K562 (cell line): ENCODE measurements at regions not wholly inside any gene's neighbourhood (a gene's known extent, or its start where the extent isn't known, plus 50 kb on each side); places are given as distances from the start of the nearest gene placed in this dataset.

Experiments
- ATAC-seq: fragments of 200-7000 bp; cut with Tn5 transposase; 3 replicates; pipeline ENCODE4 v1.9.1; 2020; ENCODE audit warnings: moderate library complexity
- BruUV-seq: library from RNA; stranded (reverse); fragments of 400-500 nt; replicated peaks from 2 replicates; lab custom pipeline; 2021; lab: Mats Ljungman, UMichigan
- CTCF ChIA-PET: fragments of 300-600 bp; formaldehyde crosslinking; extraction: SDS; loops from one replicate; lab custom pipeline; 2021; ENCODE audit warnings: low intra/inter-chr PET ratio; lab: Yijun Ruan, JAX
- POLR2A ChIA-PET: fragments of 300-600, 350-650 bp; sonication (Branson Sonifier 250); formaldehyde crosslinking; extraction: SDS; loops from one replicate; lab custom pipeline; 2021; ENCODE audit warnings: antibody characterized with exemption, inconsistent platforms; lab: Yijun Ruan, JAX
- DNase-seq, 4 experiments: peaks; one replicate each; pipeline versions ENCODE4 v3.0.0 to v3.0.0-alpha.2; 2011 to 2018; ENCODE audit warnings: low spot score in 3 of 4, mixed read lengths in 3 of 4; ENCODE audit errors: extremely low read depth in 1 of 4
- FAIRE-seq: peaks from 2 replicates; lab custom pipeline; 2011; peaks lifted over from hg19 to GRCh38; lab: Jason Lieb, UNC
- H2AFZ ChIP-seq: 2 replicates; pipeline ENCODE4 v1.6.0; 2011; ENCODE audit warnings: low read depth, low read length, control low read depth, inconsistent platforms
- H3K27ac ChIP-seq: fragments of 200-600 bp; 3 replicates; pipeline ENCODE4 v1.8.0; 2011; ENCODE audit warnings: low read depth, mild to moderate bottlenecking, control low read depth, inconsistent platforms, low read length, moderate library complexity, mixed read lengths; ENCODE audit errors: extremely low read depth
- H3K27me3 ChIP-seq, 2 experiments: fragments of 300-600 bp in 1 of 2; 2 replicates in 1 of 2; 3 replicates in 1 of 2; pipeline versions ENCODE4 v1.6.0 to v1.8.0; 2011; ENCODE audit warnings: inconsistent platforms in 2 of 2, low read length in 2 of 2, mild to moderate bottlenecking in 1 of 2, mixed read lengths in 1 of 2, moderate library complexity in 1 of 2; ENCODE audit not compliant: control insufficient read depth in 2 of 2, insufficient read depth in 2 of 2
- H3K36me3 ChIP-seq: fragments of 300-600 bp; 3 replicates; pipeline ENCODE4 v1.8.0; 2011; ENCODE audit warnings: mild to moderate bottlenecking, low read length, inconsistent platforms; ENCODE audit not compliant: control insufficient read depth, insufficient read depth
- H3K4me1 ChIP-seq, 2 experiments: fragments of 200-600 bp in 1 of 2; replicated peaks in 1 of 2; 2 replicates in 1 of 2; 3 replicates in 1 of 2; pipeline versions ENCODE4 v1.5.1 to v1.8.0; 2011; ENCODE audit warnings: inconsistent platforms in 2 of 2, low read length in 2 of 2, mild to moderate bottlenecking in 1 of 2, mixed read lengths in 1 of 2, moderate library complexity in 1 of 2; ENCODE audit not compliant: control insufficient read depth in 2 of 2, insufficient read depth in 2 of 2
- H3K4me2 ChIP-seq: 2 replicates; pipeline ENCODE4 v1.6.1; 2011; ENCODE audit warnings: low read length, control low read depth, inconsistent platforms, mixed read lengths; ENCODE audit not compliant: insufficient read depth
- H3K4me3 ChIP-seq: fragments of 200-600 bp; sonication (generic), shearing (Covaris generic); 2 replicates; pipeline ENCODE4 v1.5.1; 2016; ENCODE audit warnings: control low read depth, inconsistent platforms
- H3K79me2 ChIP-seq: fragments of 200-600 bp; 3 replicates; pipeline ENCODE4 v1.8.0; 2011; ENCODE audit warnings: low read length, inconsistent platforms; ENCODE audit not compliant: control insufficient read depth, insufficient read depth
- H3K9ac ChIP-seq, 2 experiments: 2 replicates each; pipeline versions ENCODE4 v1.6.0 to v1.6.1; 2011; ENCODE audit warnings: low read depth in 2 of 2, low read length in 2 of 2, control low read depth in 1 of 2, inconsistent platforms in 1 of 2, mild to moderate bottlenecking in 1 of 2, mixed read lengths in 1 of 2; ENCODE audit not compliant: insufficient read depth in 1 of 2
- H3K9me1 ChIP-seq: one replicate; pipeline ENCODE4 v1.6.0; 2011; ENCODE audit warnings: inconsistent platforms, mild to moderate bottlenecking, low read length, moderate library complexity; ENCODE audit not compliant: control insufficient read depth, insufficient read depth
- H3K9me3 ChIP-seq: replicated peaks from 2 replicates; pipeline ENCODE4 v1.5.1; 2011; ENCODE audit warnings: low read depth, low read length, inconsistent platforms; ENCODE audit not compliant: control insufficient read depth, insufficient read depth
- H4K20me1 ChIP-seq: replicated peaks from 2 replicates; pipeline ENCODE4 v1.6.1; 2011; ENCODE audit warnings: low read length, inconsistent platforms, mixed read lengths; ENCODE audit not compliant: control insufficient read depth, insufficient read depth
- CREB1 ChIP-seq, 2 experiments: sonication (generic) in 1 of 2; formaldehyde crosslinking in 1 of 2; IDR thresholded peaks; 2 replicates each; pipeline versions ENCODE4 v1.6.1 to v1.8.0; 2012 to 2022; ENCODE audit warnings: inconsistent platforms in 1 of 2, mild to moderate bottlenecking in 1 of 2, missing genetic modification reagents in 1 of 2, moderate library complexity in 1 of 2
- EZH2 ChIP-seq: IDR thresholded peaks from 2 replicates; pipeline ENCODE4 v1.6.1; 2012; ENCODE audit warnings: low read depth, mild to moderate bottlenecking, inconsistent platforms, low read length, borderline replicate concordance
- NCOA6 ChIP-seq: fragments of 450-650 bp; IDR thresholded peaks from 2 replicates; pipeline ENCODE4 v1.6.1; 2017; ENCODE audit warnings: mild to moderate bottlenecking
- NFIC ChIP-seq: fragments of 450-650 bp; IDR thresholded peaks from 2 replicates; pipeline ENCODE4 v1.6.1; 2017; ENCODE audit warnings: mild to moderate bottlenecking, inconsistent platforms
- PCBP1 ChIP-seq: fragments of 200-400 bp; formaldehyde crosslinking; IDR thresholded peaks from 2 replicates; pipeline ENCODE4 v1.6.1; 2018; ENCODE audit warnings: mild to moderate bottlenecking, low read depth, low read length; ENCODE audit not compliant: poor library complexity, severe bottlenecking
- POLR2A ChIP-seq: fragments of 450-650 bp; conservative IDR thresholded peaks from 2 replicates; pipeline ENCODE4 v1.6.1; 2016
- TCF7 ChIP-seq: sonication (generic); IDR thresholded peaks from 2 replicates; pipeline ENCODE4 v1.6.1; 2016; ENCODE audit warnings: antibody characterized with exemption, borderline replicate concordance
- ZNF3 ChIP-seq: fragments of 250-450 bp; sonication (Bioruptor Pico); IDR thresholded peaks from 2 replicates; pipeline ENCODE4 v1.5.0; 2021; ENCODE audit warnings: mild to moderate bottlenecking, moderate library complexity
- ZNF384 ChIP-seq: IDR thresholded peaks from 2 replicates; pipeline ENCODE4 v1.6.1; 2012; ENCODE audit warnings: low read depth, low read length, improper control_type of control experiment
- ZNF445 ChIP-seq: fragments of 250-450 bp; sonication (Bioruptor Pico); IDR thresholded peaks from 2 replicates; pipeline ENCODE4 v1.4.0; 2020; ENCODE audit warnings: low read depth, mild to moderate bottlenecking, moderate library complexity
- WGBS: fragments of 100-300 bp; shearing (Covaris generic); methylation state at CpG from one replicate; pipeline ENCODE4 v1.1.6; 2016; ENCODE audit warnings: low coverage, mixed read lengths; ENCODE audit not compliant: insufficient coverage; ENCODE audit errors: missing lambda C conversion rate; 5-methylcytosine and 5-hydroxymethylcytosine counted together
- in situ Hi-C: fragments of 300-500 bp; cut with MboI; formaldehyde crosslinking; loops from 4 replicates; pipeline ENCODE4 v1.15.0; 2018; ENCODE audit warnings: inconsistent platforms, mixed read lengths
- intact Hi-C: fragments of 100-400 bp; cut with micrococcal nuclease; formaldehyde crosslinking; loops from 2 replicates; pipeline ENCODE4 v1.14.2; 2022
- TF ChIP-seq, protein P1 (sequence below): sonication (generic); formaldehyde crosslinking; IDR thresholded peaks from 2 replicates; pipeline ENCODE4 v1.8.1; 2023; ENCODE audit warnings: mild to moderate bottlenecking, missing genetic modification reagents
- TF ChIP-seq, protein P2 (sequence below): fragments of 450-650 bp; formaldehyde crosslinking; IDR thresholded peaks from 2 replicates; pipeline ENCODE4 v1.4.0; 2020; ENCODE audit warnings: mild to moderate bottlenecking, moderate library complexity
- TF ChIP-seq, protein P3 (sequence below): fragments of 250-450 bp; sonication (Bioruptor Pico); IDR thresholded peaks from 2 replicates; pipeline ENCODE4 v1.4.0; 2020; ENCODE audit warnings: mild to moderate bottlenecking, moderate library complexity
- TF ChIP-seq, protein P4 (sequence below): sonication (generic); formaldehyde crosslinking; IDR thresholded peaks from 2 replicates; pipeline ENCODE4 v1.8.1; 2023; ENCODE audit warnings: mild to moderate bottlenecking, missing genetic modification reagents
- TF ChIP-seq, protein P5 (sequence below): sonication (generic); formaldehyde crosslinking; IDR thresholded peaks from 2 replicates; pipeline ENCODE4 v1.8.0; 2022; ENCODE audit warnings: missing genetic modification reagents, mild to moderate bottlenecking, borderline replicate concordance

DNA sequence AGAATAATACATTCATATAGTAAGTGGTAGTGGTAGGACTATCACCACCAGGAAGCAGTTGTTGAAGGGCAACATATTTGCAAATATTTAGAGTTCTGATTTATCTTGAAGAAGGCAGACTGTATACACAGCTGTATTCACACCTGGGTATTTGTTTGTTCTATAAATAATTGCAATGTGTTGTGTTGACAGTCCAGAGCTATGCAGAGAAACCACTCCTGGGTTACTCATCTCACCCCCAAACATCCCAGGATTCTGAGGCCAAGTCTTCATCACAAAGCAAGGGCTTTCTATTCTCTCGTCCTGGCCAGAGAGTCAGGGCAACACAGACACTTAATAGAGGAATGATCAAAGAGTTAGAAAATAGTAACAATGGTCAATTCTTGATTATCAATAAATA is 102.1 kb upstream of the FAT3 start:
- ATAC-seq (no peak), FAIRE-seq (no peak), DNase-seq (no peak)
- Histone ChIP-seq H3K9me1 (peaks cover 2% of the 10 kb centered on the region), H3K27me3 (no peaks in the 10 kb centered on the region), H3K4me3 (no peak overlapping the region), H3K4me1 (no peaks in the 10 kb centered on the region), H3K27ac (no peak overlapping the region), H3K9ac (no peak overlapping the region), H3K36me3 (no peaks in the 10 kb centered on the region), H3K4me2 (no peak overlapping the region), H3K9me3 (no peaks in the 10 kb centered on the region), H2AFZ (no peak overlapping the region), H3K79me2 (no peaks in the 10 kb centered on the region), H4K20me1 (no peaks in the 10 kb centered on the region)
- WGBS: 0% methylated on average over 1 of the region's 1 CpG
- POLR2A ChIA-PET: no interaction called here
- intact Hi-C loops: no loop called here
- CTCF ChIA-PET: no interaction called here
- BruUV-seq: no TSS peak
- in situ Hi-C loops: no loop called here
- no peak for TF ChIP-seq TCF7
- no peak for TF ChIP-seq EZH2
- no peak for TF ChIP-seq PCBP1
- TF ChIP-seq POLR2A: no peak
- TF ChIP-seq, protein P1, sequence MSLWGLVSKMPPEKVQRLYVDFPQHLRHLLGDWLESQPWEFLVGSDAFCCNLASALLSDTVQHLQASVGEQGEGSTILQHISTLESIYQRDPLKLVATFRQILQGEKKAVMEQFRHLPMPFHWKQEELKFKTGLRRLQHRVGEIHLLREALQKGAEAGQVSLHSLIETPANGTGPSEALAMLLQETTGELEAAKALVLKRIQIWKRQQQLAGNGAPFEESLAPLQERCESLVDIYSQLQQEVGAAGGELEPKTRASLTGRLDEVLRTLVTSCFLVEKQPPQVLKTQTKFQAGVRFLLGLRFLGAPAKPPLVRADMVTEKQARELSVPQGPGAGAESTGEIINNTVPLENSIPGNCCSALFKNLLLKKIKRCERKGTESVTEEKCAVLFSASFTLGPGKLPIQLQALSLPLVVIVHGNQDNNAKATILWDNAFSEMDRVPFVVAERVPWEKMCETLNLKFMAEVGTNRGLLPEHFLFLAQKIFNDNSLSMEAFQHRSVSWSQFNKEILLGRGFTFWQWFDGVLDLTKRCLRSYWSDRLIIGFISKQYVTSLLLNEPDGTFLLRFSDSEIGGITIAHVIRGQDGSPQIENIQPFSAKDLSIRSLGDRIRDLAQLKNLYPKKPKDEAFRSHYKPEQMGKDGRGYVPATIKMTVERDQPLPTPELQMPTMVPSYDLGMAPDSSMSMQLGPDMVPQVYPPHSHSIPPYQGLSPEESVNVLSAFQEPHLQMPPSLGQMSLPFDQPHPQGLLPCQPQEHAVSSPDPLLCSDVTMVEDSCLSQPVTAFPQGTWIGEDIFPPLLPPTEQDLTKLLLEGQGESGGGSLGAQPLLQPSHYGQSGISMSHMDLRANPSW (CRISPR knock-in tag): no peak
- TF ChIP-seq, protein P2, sequence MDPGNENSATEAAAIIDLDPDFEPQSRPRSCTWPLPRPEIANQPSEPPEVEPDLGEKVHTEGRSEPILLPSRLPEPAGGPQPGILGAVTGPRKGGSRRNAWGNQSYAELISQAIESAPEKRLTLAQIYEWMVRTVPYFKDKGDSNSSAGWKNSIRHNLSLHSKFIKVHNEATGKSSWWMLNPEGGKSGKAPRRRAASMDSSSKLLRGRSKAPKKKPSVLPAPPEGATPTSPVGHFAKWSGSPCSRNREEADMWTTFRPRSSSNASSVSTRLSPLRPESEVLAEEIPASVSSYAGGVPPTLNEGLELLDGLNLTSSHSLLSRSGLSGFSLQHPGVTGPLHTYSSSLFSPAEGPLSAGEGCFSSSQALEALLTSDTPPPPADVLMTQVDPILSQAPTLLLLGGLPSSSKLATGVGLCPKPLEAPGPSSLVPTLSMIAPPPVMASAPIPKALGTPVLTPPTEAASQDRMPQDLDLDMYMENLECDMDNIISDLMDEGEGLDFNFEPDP: no peak
- TF ChIP-seq CREB1 (IDR thresholded peaks at IDR 0.05): no peak
- no peak for TF ChIP-seq CREB1 (CRISPR knock-in tag; IDR thresholded peaks at IDR 0.05)
- no peak for TF ChIP-seq ZNF384
- TF ChIP-seq, protein P3, sequence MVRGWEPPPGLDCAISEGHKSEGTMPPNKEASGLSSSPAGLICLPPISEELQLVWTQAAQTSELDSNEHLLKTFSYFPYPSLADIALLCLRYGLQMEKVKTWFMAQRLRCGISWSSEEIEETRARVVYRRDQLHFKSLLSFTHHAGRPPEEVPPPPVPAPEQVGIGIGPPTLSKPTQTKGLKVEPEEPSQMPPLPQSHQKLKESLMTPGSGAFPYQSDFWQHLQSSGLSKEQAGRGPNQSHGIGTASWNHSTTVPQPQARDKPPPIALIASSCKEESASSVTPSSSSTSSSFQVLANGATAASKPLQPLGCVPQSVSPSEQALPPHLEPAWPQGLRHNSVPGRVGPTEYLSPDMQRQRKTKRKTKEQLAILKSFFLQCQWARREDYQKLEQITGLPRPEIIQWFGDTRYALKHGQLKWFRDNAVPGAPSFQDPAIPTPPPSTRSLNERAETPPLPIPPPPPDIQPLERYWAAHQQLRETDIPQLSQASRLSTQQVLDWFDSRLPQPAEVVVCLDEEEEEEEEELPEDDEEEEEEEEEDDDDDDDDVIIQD: no peak
- no peak for TF ChIP-seq NFIC
- TF ChIP-seq ZNF3 (CRISPR knock-in tag): no peak
- TF ChIP-seq ZNF445 (CRISPR knock-in tag): no peak
- TF ChIP-seq, protein P4, sequence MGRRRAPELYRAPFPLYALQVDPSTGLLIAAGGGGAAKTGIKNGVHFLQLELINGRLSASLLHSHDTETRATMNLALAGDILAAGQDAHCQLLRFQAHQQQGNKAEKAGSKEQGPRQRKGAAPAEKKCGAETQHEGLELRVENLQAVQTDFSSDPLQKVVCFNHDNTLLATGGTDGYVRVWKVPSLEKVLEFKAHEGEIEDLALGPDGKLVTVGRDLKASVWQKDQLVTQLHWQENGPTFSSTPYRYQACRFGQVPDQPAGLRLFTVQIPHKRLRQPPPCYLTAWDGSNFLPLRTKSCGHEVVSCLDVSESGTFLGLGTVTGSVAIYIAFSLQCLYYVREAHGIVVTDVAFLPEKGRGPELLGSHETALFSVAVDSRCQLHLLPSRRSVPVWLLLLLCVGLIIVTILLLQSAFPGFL (CRISPR knock-in tag): no peak
- TF ChIP-seq, protein P5, sequence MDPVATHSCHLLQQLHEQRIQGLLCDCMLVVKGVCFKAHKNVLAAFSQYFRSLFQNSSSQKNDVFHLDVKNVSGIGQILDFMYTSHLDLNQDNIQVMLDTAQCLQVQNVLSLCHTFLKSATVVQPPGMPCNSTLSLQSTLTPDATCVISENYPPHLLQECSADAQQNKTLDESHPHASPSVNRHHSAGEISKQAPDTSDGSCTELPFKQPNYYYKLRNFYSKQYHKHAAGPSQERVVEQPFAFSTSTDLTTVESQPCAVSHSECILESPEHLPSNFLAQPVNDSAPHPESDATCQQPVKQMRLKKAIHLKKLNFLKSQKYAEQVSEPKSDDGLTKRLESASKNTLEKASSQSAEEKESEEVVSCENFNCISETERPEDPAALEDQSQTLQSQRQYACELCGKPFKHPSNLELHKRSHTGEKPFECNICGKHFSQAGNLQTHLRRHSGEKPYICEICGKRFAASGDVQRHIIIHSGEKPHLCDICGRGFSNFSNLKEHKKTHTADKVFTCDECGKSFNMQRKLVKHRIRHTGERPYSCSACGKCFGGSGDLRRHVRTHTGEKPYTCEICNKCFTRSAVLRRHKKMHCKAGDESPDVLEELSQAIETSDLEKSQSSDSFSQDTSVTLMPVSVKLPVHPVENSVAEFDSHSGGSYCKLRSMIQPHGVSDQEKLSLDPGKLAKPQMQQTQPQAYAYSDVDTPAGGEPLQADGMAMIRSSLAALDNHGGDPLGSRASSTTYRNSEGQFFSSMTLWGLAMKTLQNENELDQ (CRISPR knock-in tag): no peak
- TF ChIP-seq NCOA6: no peak
